Neural progenitor cell (in vitro differentiated cells): ENCODE measurements at regions not wholly inside any gene's neighbourhood (a gene's known extent, or its start where the extent isn't known, plus 50 kb on each side); places are given as distances from the start of the nearest gene placed in this dataset.

ENCODE experiments used
- EZH2 ChIP-seq: fragments of 200-600 bp; sonication (generic); IDR thresholded peaks from 2 replicates; pipeline ENCODE4 v1.6.1; 2017; ENCODE audit warnings: antibody characterized with exemption, mild to moderate bottlenecking, moderate library complexity
- EZH2phosphoT487 ChIP-seq: fragments of 200-600 bp; sonication (generic); IDR thresholded peaks from 2 replicates; pipeline ENCODE4 v1.6.1; 2017; ENCODE audit warnings: antibody characterized with exemption
- TF ChIP-seq, protein P1 (sequence below): fragments of 200-600 bp; sonication (generic); IDR thresholded peaks from 2 replicates; pipeline ENCODE4 v1.5.1; 2017; ENCODE audit warnings: antibody characterized with exemption, mild to moderate bottlenecking

DNA sequence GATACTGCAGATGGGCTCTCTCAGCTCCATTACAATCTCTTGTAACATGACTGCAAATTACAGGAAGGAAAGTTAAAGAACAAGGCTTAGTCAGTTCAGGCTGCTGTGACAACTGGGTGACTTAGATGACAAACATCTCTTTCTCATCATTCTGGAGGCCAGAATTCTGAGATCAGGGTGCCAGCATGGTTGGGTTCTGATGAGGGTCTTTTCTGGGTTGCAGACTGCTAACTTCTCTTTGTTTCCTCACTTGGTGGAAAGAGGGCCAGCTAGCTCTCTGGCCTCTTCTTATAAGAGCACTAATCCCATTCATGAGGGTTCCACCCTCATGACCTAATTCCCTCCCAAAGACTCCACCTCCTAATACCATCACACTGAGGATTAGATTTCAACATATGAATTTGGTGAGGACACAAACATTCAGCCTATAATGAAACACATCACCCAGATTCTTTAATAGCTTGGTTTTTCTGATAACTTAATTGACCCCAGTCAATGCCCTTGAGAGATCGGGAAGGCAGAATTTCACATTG lies 73.6 kb upstream of the MAMDC2 start:
- TF ChIP-seq, protein P1, sequence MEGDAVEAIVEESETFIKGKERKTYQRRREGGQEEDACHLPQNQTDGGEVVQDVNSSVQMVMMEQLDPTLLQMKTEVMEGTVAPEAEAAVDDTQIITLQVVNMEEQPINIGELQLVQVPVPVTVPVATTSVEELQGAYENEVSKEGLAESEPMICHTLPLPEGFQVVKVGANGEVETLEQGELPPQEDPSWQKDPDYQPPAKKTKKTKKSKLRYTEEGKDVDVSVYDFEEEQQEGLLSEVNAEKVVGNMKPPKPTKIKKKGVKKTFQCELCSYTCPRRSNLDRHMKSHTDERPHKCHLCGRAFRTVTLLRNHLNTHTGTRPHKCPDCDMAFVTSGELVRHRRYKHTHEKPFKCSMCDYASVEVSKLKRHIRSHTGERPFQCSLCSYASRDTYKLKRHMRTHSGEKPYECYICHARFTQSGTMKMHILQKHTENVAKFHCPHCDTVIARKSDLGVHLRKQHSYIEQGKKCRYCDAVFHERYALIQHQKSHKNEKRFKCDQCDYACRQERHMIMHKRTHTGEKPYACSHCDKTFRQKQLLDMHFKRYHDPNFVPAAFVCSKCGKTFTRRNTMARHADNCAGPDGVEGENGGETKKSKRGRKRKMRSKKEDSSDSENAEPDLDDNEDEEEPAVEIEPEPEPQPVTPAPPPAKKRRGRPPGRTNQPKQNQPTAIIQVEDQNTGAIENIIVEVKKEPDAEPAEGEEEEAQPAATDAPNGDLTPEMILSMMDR: no peak
- TF ChIP-seq EZH2phosphoT487: no peak
- no peak for TF ChIP-seq EZH2
